DMS53 treated with DMSO at 0.1 percent for 48 hours (cell line): ENCODE measurements at regions not wholly inside any gene's neighbourhood (a gene's known extent, or its start where the extent isn't known, plus 50 kb on each side); places are given as distances from the start of the nearest gene placed in this dataset.

Source experiments
- DNase-seq: peaks from one replicate; lab custom pipeline; 2025; ENCODE audit not compliant: unreplicated experiment; lab: John Stamatoyannopoulos, UW

DNA sequence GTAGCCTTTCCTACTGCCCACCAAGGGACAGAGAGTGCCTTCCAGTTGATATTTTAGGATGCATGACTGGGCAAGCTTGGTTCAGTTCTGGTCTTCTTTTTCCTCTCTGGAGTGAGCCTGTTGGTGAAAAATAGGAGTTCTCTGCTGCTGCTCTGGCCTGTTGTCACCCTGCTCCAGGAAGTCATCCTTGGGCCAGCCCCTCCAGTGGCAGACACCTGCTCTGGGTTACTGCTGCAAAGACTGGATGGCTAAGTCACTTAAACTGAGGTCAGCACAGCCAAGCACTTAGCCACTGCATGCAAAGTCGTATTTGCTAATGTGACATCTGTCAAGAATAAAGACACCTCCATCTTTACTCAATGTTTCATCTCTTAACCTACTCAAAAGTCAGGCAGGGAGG is 219.6 kb upstream of the ID2 start:
- DNase-seq: peak; percentile 40

DNA sequence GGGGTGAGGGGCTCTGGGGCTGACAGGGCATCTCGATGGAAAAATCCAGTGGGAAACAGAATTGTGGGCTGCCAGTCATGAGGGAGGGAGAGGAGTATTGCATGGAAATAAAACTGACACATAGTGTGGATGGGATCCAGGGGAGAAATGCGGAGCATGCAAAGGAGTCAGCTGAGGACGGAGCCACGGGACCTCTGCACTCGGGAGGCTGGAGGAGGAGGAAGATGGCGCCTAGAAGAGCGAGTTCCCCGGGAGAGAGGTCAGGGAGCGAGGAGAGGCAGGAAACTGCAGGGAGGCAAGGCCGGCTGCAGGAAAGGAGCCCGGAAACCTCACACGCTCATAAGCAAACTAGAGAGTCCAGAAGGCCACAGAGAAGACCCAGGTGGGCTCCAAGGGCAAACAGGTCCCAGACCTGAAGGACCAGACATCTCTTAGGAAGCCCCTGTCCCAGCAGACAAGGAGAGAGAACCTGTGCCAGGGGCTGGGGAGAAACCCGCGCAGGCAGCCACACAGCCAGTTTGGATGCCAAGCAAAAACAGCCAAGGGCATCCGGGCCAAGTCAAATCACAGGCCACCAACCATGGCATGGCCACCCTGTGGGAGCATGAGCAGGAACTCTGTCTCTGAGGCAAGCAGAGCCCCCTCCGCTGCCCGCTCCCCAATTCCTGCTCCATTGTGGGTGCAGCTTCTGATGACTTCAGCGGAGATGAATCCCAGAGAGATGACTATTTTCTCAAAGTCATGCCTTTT is 218.8 kb upstream of the ID2 start:
- no peak for DNase-seq

DNA sequence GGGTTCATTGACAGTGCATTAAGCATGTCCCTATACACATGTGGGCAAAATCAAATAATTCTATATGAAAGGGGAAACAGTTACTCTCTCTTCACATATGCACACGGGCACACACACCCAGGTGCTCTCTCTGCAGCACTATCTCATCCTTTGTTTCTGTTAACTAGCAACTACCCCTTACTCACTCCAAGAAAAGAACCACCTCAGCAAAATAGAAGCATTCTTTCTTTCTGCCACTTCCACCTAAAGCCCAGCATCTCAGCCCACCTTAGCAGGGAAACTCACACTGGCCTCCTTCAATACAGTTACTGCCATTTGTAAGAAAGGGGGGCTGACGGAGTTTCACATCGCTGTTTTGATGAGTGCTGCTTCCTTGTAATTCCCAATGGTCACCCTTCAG is 216.3 kb upstream of the ID2 start:
- DNase-seq: no peak

DNA sequence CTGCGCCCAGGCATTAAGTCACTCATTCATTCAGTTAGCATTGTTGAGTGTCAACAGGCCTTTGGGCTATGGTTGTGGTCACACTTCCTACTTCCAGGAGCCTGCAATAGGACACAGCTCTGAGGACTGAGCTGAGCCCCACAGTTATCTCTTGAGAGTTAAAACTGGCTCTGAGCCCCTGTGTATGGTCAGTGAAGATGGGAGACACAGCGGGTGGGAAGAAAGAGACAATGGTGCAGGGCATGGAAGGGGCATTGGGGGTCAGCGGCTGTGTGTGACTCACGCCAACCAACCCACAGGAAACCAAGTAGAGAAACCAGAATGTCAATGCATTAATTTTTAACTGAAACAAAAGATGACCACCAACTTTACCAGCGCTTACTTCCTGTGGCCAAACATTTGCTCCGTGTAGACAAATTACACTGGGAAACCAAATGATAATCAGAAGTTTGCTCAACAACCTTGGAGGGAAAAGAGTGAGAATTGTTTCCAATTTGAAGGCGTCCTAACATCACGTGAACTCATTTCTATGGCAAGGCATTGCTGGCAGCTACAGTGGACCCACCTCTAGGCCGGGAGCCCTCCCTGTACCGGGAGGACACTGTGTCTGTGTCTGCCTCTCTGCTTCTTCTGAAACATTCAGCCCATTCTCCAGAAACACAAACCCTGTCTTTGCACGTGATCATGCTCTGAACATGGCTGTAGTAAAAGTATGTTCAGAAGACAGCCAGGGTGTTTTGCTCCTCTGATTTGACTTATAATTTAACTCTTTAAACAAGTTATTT is 212.0 kb upstream of the ID2 start:
- no peak for DNase-seq

DNA sequence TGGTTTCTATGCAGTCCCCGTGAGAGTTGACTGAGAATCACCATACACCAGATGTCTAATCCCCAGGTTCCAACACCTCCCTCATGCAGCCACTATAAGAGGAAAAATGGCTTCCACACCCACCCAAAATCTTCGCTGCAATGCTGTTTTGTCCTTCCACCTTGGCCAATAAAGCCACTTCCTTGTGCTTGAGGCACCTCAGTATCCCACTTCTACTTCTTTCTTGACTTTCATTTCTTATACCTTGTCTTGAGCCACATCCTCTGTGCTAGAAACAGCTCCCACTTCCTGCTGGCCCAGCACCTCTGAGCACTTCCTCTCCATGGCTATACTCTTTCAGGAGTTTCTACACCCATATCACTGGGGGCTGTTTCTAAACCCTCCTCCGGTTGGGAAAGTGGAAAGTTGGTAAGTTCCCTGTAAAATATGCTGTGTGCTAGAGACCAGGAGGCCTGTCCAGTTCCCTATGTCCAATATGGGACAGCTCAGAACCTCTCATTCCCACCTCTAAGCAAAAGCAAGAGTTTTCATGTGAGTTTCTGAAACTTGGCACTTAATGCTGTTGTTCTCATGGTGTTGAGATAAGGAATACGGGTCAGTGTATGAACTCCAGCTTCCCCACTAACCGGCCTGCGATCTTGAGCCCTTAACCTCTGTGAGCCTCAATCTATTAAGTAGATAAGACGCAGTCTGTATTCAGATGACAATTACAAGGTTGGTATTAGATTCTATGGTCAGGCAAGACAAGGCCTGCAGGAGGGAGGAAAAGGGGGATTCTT is 209.1 kb upstream of the ID2 start:
- no peak for DNase-seq

DNA sequence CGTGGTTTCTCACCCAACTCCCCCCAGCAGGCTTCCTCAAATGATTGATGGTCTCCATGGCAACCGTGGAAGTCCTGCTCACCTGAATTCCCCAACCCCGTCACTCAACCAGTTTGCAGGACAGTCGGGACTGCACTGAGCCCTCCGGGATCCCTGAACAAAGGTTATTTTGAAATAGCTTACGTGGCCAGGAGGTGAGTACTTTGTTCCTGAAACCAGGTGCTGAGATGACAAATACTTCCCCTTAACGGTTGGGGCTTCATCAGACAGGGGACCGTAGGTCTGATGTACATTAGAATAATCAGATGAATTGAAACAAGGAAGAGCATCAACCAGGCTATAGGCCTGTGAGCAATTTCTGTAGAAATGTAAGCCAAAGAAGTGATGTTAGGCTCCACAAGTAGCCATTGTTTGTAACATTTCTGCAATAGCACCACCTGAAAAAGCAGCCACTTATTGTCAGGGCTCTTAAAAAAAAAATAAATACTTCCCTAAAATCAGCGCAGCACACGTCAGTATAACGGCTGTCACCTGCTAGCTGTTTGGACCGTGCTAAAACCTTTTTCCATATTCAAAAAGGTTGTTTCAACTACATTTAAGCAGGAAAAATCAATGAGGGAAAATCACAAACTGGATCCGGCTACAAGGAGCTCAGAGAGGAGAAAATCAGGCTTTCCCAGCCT is 206.4 kb upstream of the ID2 start:
- peak; percentile 62 for DNase-seq

DNA sequence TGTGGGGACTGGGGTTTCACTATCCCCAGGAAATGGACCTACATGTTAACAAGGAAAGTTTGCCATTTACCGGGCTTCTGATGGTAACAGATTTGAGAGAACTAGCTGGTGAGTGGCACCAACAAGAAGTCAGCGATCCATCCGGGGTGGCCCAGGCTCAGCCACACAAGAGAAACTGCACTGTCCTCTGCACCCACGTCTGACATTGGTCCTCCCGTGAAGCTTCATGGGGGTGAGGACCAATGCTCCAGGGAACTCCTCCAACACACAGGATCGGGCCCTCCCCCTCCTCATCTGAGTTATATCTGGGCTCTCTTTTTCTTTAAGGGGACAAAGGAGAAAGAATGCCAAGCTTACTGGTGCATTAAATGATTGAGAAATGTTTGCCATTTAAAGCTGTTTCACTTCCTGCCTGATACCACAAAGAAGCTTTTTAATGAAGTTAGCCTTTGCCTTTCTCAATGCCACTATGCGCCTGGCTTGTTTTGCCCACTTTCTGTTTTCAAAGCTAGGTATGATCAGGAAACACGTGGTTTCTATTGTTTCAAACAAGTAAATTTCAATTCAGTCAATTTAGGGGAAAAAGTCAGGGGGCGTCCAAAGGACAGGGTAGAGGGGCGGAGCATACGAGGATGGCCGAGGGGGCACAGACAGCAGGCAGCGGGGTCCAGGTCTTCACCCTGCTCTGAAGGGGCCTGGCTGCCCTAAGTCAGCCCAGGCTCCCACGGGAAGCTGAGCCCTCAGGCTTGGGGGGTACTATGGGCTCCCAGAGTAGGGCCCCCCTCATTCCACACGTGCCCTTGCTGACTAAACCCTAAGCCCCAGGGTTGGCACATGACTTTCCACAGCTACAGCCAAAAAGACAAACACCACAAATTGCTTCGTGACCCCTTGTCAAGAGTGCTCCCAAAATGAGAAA is 204.0 kb upstream of the ID2 start:
- no peak for DNase-seq

DNA sequence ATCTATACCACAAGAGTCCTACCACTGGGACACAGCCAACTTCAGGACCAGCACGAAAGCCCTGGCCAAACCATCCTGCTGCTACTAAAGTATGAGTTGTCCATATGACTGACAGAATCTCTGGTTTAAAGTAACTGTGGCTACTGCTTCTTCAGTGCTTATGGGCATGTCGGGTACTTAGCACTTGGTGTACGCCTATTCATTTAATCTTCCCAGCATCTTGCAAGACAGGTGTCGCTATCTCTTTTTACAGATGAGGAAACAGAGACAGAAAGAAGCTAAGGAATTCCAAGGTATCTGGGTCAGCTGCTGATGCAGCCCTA is 203.4 kb upstream of the ID2 start:
- DNase-seq: no peak

DNA sequence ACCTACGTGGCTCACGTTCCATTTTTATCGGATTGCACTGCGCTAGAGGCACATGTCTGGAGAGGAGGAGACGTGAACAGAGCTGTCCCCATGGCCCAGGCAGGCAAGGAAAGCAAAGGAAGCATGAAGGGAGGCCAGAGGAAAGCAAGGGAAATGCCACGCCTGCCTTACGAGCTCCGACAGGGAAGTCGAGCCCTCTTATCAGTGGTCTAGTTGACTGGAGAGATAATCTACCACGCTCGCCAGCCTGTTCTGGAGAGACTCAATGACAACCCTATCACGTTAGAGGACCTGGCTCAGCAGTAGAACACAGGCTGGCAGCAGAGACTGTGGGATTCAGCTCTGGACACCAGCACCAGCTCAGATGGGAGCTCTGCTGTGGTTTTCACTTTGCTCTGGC is 202.6 kb upstream of the ID2 start:
- DNase-seq: no peak

DNA sequence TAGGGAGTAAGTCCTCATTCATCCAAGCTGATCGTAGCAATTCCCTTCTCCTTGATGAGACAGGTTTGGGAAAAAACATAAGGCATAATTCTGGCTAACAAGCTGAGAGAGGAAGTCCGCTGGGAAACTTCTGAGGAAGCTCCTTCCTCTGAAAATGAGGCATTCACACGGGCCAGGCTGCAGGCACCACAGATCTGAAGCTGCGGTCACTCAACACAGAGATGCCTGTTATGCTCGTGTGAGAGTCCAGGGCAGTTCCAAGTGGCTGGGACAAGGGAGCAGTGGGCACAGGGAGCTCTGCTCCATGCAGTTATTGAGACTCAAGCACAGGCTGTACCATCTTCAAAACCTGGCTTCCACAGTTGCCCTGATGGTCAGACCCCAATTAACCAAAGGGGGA is 200.9 kb upstream of the ID2 start:
- DNase-seq: no peak

DNA sequence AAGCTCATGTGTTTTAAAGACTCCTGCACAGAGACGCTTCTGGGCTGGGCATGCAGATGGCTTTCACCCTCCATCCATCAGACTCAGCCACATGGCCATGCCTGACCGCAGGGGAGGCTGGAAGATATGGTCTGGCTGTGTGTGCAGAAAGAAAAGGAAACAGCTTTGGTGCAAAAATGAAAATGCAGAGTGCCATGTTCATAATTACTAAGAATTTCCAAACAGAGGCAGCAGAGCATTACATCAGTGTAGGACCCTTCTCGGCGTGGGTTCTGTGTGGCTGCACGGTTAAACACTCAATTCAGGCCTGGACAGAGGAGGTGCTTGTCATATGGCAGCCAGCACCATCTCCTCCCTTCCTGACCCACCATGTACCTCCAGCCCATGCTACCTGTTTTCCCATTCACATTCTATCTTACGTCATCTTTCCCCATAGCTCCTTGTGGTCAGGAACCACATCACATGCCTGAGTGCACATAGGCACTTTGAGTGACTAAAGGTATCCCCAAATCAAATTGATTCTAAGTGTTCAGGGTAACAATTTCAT is 200.3 kb upstream of the ID2 start:
- no peak for DNase-seq

DNA sequence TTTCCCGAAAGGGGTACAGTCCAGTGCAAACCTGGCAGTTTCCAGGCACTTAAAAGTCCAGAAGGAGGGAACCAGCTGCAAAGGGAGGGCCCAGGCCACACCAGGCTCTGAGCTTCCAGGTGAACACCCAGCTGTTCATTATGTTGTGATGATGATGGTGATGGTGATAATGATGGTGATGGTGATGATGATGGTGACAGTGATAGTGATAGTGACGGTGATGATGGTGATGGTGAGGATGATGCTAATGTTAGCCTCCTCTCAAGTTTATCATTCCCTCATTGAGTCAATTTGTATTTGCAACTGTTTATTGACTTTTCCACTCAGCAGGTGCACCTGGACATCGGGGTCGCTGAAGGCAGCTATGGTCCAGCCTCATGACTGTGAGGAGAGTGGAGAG is 199.4 kb upstream of the ID2 start:
- no peak for DNase-seq

DNA sequence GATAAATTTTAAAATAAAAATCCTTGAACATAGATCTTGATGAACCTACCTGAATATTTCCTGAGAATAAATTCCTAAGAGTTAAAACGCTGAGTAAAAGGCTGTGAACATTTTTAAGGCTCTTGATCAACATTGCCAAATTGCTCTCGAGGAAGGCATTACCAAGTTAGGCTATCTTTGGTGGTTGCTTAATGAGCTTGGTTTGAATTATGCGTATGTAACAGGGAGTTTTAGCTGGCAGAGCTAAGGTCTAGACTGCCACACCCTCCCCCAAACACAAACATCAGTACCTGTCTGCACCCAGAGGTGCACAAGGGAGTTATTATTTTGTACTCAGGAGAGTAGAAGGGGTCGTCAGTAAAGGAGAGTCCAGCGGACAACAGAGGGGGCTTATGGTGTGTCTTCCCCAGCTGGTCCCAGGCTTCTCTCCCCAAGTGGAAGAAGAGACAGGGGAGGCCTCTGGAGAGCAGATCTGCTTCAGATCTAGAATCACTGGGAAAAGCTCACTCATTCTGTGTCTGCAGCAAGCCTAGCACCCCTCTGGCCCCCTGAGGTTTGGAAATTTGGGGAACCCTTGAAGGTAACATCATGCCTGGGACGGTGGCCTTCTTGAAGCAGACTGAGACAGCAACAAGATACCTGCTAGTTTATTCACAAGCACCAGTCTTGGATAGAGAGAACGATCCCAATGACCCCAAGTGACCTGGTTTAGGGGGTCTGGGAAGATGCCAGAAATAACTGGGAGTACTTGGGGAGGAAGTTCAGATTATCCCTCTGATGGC is 197.2 kb upstream of the ID2 start:
- DNase-seq: no peak

DNA sequence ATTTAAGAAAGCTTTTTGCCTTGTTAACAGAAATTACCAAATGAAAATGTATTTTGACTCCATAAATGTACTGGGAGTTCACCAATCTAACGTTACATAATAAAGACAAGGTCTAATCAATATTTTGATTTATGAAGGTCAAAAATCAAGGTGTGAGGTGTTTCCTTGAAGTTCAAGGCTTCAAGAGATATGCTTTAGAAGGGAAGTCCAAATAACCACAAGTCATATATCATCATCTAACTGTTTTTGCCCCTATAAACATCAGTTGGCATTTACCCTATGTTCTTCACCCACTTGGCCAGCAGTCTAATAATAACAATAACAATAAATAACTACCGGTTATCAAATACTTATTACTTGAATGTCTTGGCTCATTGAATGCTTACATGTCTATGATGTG is 196.1 kb upstream of the ID2 start:
- DNase-seq: no peak

DNA sequence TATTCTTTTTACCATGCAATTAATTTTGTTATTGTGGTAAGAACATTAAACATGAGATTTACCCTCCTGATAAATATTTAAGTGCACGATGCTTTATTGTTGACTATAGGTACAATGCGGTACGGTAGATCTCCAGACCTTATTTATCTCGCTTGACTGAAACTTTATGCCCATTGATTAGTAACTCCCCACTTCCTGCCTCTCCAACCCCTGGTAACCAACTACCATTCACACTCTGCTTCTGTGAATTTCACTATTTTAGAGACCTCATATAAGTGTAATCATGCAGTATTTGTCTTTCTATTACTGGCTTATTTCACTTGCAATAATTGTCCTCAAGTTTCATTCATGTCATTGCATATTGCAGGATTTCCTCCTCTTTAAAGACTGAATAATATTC is 195.7 kb upstream of the ID2 start:
- DNase-seq: no peak

DNA sequence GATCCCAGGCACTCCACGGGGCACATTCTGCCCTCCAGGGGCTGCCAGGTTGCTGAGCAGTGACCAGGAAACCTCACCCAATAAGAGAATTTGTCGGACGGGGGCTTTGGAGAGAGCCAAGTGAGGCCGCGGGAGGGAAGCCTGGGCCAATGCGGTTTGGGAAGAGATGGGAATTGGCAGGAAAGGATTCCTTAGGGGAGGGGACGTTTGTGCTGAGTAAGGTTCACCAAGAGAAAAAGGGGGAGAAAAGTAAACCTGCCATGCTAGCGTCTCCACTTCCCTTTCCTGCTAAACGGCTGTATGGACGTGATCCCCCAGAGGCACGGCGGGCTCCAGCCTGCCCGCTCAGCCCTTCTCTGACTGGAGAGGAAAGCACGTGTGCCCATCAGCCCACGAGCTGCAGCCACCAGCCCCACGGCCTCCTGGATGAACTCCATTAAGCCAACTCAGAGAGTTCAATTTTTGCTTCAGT is 194.4 kb upstream of the ID2 start:
- no peak for DNase-seq

DNA sequence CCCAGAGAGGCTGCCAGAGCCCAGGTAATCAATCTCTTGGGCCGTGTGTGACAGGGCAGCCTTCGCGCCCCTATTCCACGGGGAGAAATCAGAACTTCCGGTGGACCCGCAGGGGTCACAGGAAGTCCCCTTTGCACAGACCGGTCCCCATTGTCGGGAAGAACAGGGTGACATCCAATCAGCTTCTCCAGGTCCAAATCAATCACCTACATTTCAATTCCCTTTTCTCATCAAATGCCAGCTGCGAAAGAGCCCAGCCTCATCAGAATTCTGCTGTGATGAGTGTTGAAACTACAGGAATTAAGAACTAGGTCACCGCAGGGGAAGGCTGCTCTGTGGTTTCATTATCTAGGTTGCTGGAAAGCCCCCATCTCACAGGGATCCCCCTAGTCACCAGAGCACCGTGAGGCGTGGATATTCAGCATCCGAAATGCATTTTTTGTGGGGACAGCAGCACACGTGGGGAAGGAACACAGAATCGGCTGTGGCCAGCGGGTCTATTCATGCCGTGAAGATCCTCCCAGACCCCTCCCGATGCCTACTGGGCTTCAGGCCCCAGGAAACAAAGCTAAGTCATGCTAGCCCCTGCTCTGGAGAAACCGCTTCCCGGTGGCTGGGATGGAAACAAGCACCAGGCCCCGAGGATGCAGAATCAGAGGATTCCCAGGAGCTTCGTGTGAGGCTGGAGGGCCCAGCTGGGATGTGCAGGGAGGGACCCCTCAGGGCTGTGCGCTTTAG is 193.7 kb upstream of the ID2 start:
- DNase-seq: no peak

DNA sequence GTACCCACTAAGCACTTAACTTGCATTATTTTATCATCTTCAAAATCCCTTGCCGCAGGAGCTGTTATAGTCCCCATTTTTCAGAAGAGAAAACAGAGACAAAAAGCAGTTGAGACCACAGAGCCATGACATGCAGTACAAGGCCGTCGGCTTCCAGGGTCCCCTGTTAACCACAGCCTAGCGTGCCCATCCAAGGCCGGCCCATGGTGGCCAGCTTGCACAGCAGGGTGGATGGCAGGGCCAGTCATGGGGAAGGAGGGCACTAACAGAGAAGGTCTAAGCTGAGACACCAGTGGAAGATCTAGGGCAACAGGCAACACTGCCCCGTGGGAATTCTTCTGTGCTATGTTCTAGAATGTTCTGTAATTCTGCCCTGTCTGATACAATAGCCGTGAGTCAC is 192.6 kb upstream of the ID2 start:
- no peak for DNase-seq

DNA sequence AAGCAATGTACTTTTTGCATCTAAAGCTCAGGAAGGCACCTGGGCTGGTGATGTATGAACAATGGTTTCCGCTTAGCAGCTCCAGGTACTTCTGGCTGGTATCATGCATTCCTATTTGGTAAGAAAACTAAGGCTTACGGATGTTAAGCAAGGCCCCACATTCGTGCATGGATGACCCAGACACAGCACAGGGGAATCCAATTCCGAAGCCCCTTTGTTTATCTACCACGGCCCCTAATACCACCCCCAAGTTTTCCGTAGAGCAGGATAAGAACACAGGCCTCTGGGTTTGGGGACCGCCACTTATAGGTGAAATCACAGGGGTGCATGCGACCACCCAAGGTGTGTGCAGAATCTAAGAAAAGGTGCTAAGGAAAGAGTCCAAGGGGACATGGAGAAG is 192.1 kb upstream of the ID2 start:
- no peak for DNase-seq
